ENCODE measurements at regions not wholly inside any gene's neighbourhood (a gene's known extent, or its start where the extent isn't known, plus 50 kb on each side); places are given as distances from the start of the nearest gene placed in this dataset.
A peak's percentile ranks its signal among the peaks of the same experiment; 100 is the strongest.
"Not testable (repeated sequence)": the region's sequence is repeated elsewhere in the genome, so short reads cannot be mapped to it uniquely, and the experiment has no call there.

- DNase-seq (ENCODE audit: low spot score), result no peak
Measured at GRCh38 chr6:81564470-81565068, 187.9 kb downstream of the TENT5A start.

- DNase-seq (ENCODE audit: low spot score), result peak; percentile 73
Measured at GRCh38 chr6:81562169-81562568, 190.3 kb downstream of the TENT5A start.

GRCh38 chr6:81561731-81562130, 190.8 kb downstream of the TENT5A start:
- DNase-seq (ENCODE audit: low spot score), result peak; percentile 43

GRCh38 chr6:81561071-81561564, 191.4 kb downstream of the TENT5A start:
- DNase-seq (ENCODE audit: low spot score), result peak; percentile 70

- no peak for DNase-seq (ENCODE audit: low spot score)
Measured at GRCh38 chr6:81557811-81558210, 194.7 kb downstream of the TENT5A start.

GRCh38 chr6:81556551-81556950, 195.9 kb downstream of the TENT5A start:
- DNase-seq (ENCODE audit: low spot score), result no peak

- DNase-seq (ENCODE audit: low spot score), result no peak
Measured at GRCh38 chr6:81553216-81553615, 199.3 kb downstream of the TENT5A start.

- DNase-seq (ENCODE audit: low spot score), result no peak
Measured at GRCh38 chr6:81552644-81553043, 199.8 kb downstream of the TENT5A start.

GRCh38 chr6:81547149-81547548, 205.3 kb downstream of the TENT5A start:
- no peak for DNase-seq (ENCODE audit: low spot score)

- DNase-seq (ENCODE audit: low spot score), result no peak
Measured at GRCh38 chr6:81534934-81535465, 217.5 kb downstream of the TENT5A start.

GRCh38 chr6:81531869-81532561, 220.5 kb downstream of the TENT5A start:
- DNase-seq (ENCODE audit: low spot score), result no peak

GRCh38 chr6:81517455-81517854, 235.0 kb downstream of the TENT5A start:
- no peak for DNase-seq (ENCODE audit: low spot score)

GRCh38 chr6:81515562-81516453, 236.7 kb downstream of the TENT5A start:
- no peak for DNase-seq (ENCODE audit: low spot score)

GRCh38 chr6:81514195-81514594, 238.3 kb downstream of the TENT5A start:
- DNase-seq (ENCODE audit: low spot score), result not testable (repeated sequence)

GRCh38 chr6:81511423-81511822, 241.1 kb downstream of the TENT5A start:
- peak; percentile 40 for DNase-seq (ENCODE audit: low spot score)

GRCh38 chr6:81495999-81496398, 256.5 kb downstream of the TENT5A start:
- no peak for DNase-seq (ENCODE audit: low spot score)

GRCh38 chr6:81491454-81492101, 260.9 kb downstream of the TENT5A start:
- DNase-seq (ENCODE audit: low spot score), result no peak

GRCh38 chr6:81487489-81487888, 265.0 kb downstream of the TENT5A start:
- DNase-seq (ENCODE audit: low spot score), result no peak

GRCh38 chr6:81486234-81486633, 266.2 kb downstream of the TENT5A start:
- DNase-seq (ENCODE audit: low spot score), result no peak

- DNase-seq (ENCODE audit: low spot score), result no peak
Measured at GRCh38 chr6:81485395-81485794, 267.1 kb downstream of the TENT5A start.

- no peak for DNase-seq (ENCODE audit: low spot score)
Measured at GRCh38 chr6:81484251-81484650, 268.2 kb downstream of the TENT5A start.

Measured in HT-29 (cell line).